ENCODE measurements at regions not wholly inside any gene's neighbourhood (a gene's known extent, or its start where the extent isn't known, plus 50 kb on each side); places are given as distances from the start of the nearest gene placed in this dataset.

- no peak for DNase-seq (ENCODE audit: low spot score)
- intact Hi-C loops (cut with DNase I), result no loop called here
Measured at GRCh38 chr10:44435196-44435595, 50.3 kb upstream of the CXCL12 start.

GRCh38 chr10:44436240-44436639 lies 51.3 kb upstream of the CXCL12 start:
- DNase-seq (ENCODE audit: low spot score), result no peak
- intact Hi-C loops (cut with DNase I), result no loop called here

GRCh38 chr10:44437840-44438511 lies 53.1 kb upstream of the CXCL12 start:
- no peak for DNase-seq (ENCODE audit: low spot score)
- intact Hi-C loops (cut with DNase I), result no loop called here

- DNase-seq (ENCODE audit: low spot score), result no peak
- intact Hi-C loops (cut with DNase I), result no loop called here
Measured at GRCh38 chr10:44439239-44439957, 54.5 kb upstream of the CXCL12 start.

DNA sequence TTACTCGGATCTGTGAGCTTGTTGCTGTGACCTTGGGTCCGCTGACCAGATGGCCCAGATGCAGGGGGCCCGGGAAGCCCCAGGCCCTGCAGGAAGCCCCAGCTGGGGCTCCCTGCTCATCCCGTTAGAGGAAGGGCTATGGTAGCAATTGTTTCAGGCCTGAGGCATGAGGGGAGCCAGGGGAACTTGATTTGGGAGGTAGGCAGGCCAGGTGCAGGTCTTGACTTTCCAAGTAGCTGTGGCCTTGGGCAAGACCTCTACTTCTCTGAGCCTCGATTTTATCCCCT lies 55.0 kb upstream of the CXCL12 start:
- intact Hi-C loops (cut with DNase I), result no loop called here
- no peak for DNase-seq (ENCODE audit: low spot score)

- intact Hi-C loops (cut with DNase I), result no loop called here
- DNase-seq (ENCODE audit: low spot score), result no peak
Measured at GRCh38 chr10:44457259-44457658, 72.4 kb upstream of the CXCL12 start.

GRCh38 chr10:44458671-44459413 lies 73.9 kb upstream of the CXCL12 start:
- intact Hi-C loops (cut with DNase I), result no loop called here
- DNase-seq (ENCODE audit: low spot score), result no peak

DNA sequence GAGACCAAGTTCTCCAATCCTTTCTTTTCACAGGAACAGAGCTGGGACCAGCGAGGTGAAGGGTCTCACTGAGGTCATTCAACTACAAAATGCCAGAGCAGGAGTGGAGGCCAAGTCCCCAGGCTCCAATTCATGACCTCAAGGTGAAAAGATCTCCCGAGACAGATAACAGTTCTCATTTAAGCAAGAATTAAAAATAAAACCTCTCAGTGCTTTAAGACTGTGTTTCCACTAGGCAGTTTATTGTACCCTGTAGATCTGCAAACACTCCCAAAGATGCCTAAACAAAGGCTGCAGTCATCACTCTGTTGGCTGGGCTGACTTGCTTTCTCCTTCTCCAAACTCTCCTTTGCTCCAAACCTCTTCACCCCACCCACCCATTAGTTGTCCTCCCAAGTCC lies 74.8 kb upstream of the CXCL12 start:
- intact Hi-C loops (cut with DNase I), result no loop called here
- DNase-seq (ENCODE audit: low spot score), result no peak

DNA sequence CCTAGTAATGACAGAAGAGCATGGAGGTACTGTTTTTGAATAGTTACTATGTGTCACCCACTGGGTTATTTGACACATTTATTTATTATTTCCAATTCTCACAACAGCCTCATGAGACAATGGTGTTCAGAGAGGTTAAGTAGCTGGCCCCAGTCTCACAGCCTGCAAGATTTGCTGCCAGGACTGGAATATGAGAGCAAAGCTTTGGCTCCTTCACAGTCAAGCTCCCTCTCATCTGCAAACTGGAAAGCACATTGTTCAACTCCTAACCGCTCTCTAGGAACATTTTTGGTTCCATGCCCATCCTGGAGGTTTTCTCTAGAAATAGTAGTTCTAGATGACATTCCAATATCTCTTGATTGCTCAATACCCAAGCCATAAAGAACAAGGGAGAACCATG lies 75.5 kb upstream of the CXCL12 start:
- no peak for DNase-seq (ENCODE audit: low spot score)
- intact Hi-C loops (cut with DNase I), result no loop called here

- intact Hi-C loops (cut with DNase I), result no loop called here
- DNase-seq (ENCODE audit: low spot score), result no peak
Measured at GRCh38 chr10:44462338-44462914, 77.5 kb upstream of the CXCL12 start.

GRCh38 chr10:44463511-44464121 lies 78.7 kb upstream of the CXCL12 start:
- intact Hi-C loops (cut with DNase I), result no loop called here
- DNase-seq (ENCODE audit: low spot score), result no peak

- no peak for DNase-seq (ENCODE audit: low spot score)
- intact Hi-C loops (cut with DNase I), result no loop called here
Measured at GRCh38 chr10:44464503-44464902, 79.6 kb upstream of the CXCL12 start.

- intact Hi-C loops (cut with DNase I), result no loop called here
- no peak for DNase-seq (ENCODE audit: low spot score)
Measured at GRCh38 chr10:44465401-44466115, 80.7 kb upstream of the CXCL12 start.

- no peak for DNase-seq (ENCODE audit: low spot score)
- intact Hi-C loops (cut with DNase I), result no loop called here
Measured at GRCh38 chr10:44466236-44466635, 81.3 kb upstream of the CXCL12 start.

GRCh38 chr10:44467090-44467489 lies 82.2 kb upstream of the CXCL12 start:
- no peak for DNase-seq (ENCODE audit: low spot score)
- intact Hi-C loops (cut with DNase I), result no loop called here

DNA sequence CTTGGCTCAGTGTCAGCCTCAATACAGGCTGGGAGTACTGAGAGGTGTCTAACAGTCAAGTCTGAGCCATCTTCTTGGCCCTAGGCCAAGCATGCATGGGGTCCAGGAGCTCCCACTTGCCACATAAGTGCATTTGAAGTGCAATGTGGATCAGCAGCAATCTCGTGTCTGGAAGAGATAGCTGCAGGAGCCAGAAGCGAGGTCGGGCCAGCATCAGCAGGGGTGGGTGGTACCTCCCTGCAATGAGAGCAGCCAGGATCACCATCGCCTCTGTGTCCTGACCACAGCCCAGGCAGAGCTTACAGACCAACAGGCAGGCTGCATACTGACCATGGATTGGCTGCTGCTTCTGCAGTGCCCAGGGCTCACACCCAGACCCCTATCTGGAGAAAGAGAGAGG lies 83.0 kb upstream of the CXCL12 start:
- DNase-seq (ENCODE audit: low spot score), result no peak
- intact Hi-C loops (cut with DNase I), result no loop called here

DNA sequence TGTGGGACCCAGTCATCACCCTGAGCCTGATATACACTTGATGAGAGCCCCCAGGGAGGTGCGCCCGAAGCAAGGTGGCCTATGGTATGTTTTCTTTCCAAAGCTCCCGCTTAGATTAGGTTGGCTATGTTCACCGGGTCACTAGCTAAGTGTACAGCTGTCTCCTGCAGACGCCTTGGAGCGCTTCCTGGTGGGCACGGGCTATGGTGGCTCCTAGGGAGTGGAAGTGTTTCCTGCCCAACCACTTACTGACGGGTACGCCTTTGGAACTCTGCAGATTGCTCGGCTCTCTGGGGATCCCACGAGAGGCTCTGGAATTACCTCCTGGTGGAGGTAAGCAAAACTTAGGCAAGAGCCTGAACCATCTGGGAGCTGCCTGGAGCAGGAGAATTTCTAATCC lies 83.6 kb upstream of the CXCL12 start:
- DNase-seq (ENCODE audit: low spot score), result no peak
- intact Hi-C loops (cut with DNase I), result no loop called here

DNA sequence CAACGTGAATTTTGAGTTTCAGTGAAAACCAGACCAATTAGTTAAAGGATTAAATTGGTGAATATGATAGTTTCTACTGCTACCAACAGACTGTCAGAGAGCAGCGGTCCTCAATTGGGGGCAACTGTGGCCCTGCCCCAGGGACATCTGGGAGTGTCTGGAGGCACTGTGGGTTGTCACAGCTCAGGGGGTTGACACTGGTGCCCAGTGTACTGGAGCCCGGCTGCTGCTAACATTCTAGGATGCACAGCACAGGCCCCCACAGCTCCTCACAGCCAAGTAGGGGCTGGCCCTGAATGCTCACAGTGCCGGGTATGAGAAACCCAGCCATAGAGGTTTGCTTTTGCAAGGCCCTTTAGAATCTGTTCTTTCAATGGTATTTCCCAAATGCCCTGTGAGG lies 84.1 kb upstream of the CXCL12 start:
- intact Hi-C loops (cut with DNase I), result no loop called here
- no peak for DNase-seq (ENCODE audit: low spot score)

GRCh38 chr10:44470784-44471183 lies 85.9 kb upstream of the CXCL12 start:
- no peak for DNase-seq (ENCODE audit: low spot score)
- intact Hi-C loops (cut with DNase I), result no loop called here

GRCh38 chr10:44471410-44471809 lies 86.5 kb upstream of the CXCL12 start:
- no peak for DNase-seq (ENCODE audit: low spot score)
- intact Hi-C loops (cut with DNase I), result no loop called here

Measured in cardiac septum (tissue), 1 donor.